IMR-90 (cell line): ENCODE measurements at regions not wholly inside any gene's neighbourhood (a gene's known extent, or its start where the extent isn't known, plus 50 kb on each side); places are given as distances from the start of the nearest gene placed in this dataset.

Source experiments
- ATAC-seq: fragments of 200-7000 bp; cut with Tn5 transposase; 2 replicates; pipeline ENCODE4 v1.9.1; 2020; ENCODE audit warnings: low read depth, mild to moderate bottlenecking, moderate library complexity
- BruUV-seq: library from RNA; stranded (reverse); fragments of 400-500 nt; replicated peaks from 2 replicates; lab custom pipeline; 2021; lab: Mats Ljungman, UMichigan
- CTCF ChIA-PET: fragments of 300-600 bp; formaldehyde crosslinking; extraction: SDS; loops from one replicate; lab custom pipeline; 2021; ENCODE audit warnings: antibody characterized with exemption; lab: Yijun Ruan, JAX
- POLR2A ChIA-PET: fragments of 300-600 bp; sonication (Branson Sonifier 250); formaldehyde crosslinking; loops from one replicate; lab custom pipeline; 2022; ENCODE audit warnings: antibody characterized with exemption; ENCODE audit not compliant: unreplicated experiment; lab: Charles Lee
- DNase-seq: peaks from one replicate; pipeline ENCODE4 v3.0.0; 2013
- H2AFZ ChIP-seq: replicated peaks from 2 replicates; pipeline ENCODE3; 2013; ENCODE audit warnings: low read length, mild to moderate bottlenecking; ENCODE audit not compliant: poor library complexity
- H2AK5ac ChIP-seq: 2 replicates; pipeline ENCODE4 v1.6.1; 2013; ENCODE audit warnings: low read depth, low read length, inconsistent platforms
- H2AK9ac ChIP-seq: replicated peaks from 2 replicates; pipeline ENCODE3; 2013; ENCODE audit warnings: mild to moderate bottlenecking, low read depth, low read length, moderate library complexity; ENCODE audit not compliant: poor library complexity
- H2BK120ac ChIP-seq: 2 replicates; pipeline ENCODE4 v1.6.1; 2013; ENCODE audit warnings: low read depth, low read length, inconsistent platforms
- H2BK15ac ChIP-seq: 3 replicates; pipeline ENCODE4 v1.6.1; 2013; ENCODE audit warnings: low read depth, low read length, inconsistent platforms
- H2BK20ac ChIP-seq: 2 replicates; pipeline ENCODE4 v1.6.1; 2013; ENCODE audit warnings: low read depth, mild to moderate bottlenecking, inconsistent platforms, low read length, moderate library complexity
- H2BK5ac ChIP-seq: 2 replicates; pipeline ENCODE4 v1.6.1; 2013; ENCODE audit warnings: mild to moderate bottlenecking, low read depth, low read length, inconsistent platforms; ENCODE audit not compliant: poor library complexity, severe bottlenecking
- H3K14ac ChIP-seq: replicated peaks from 2 replicates; pipeline ENCODE4 v1.6.1; 2013; ENCODE audit warnings: low read depth, low read length, inconsistent platforms
- H3K18ac ChIP-seq: 2 replicates; pipeline ENCODE4 v1.6.1; 2013; ENCODE audit warnings: low read depth, low read length, control low read depth
- H3K23ac ChIP-seq: 2 replicates; pipeline ENCODE4 v1.6.1; 2013; ENCODE audit warnings: low read depth, low read length, inconsistent platforms
- H3K27ac ChIP-seq: 2 replicates; pipeline ENCODE4 v1.5.1; 2013; ENCODE audit warnings: mild to moderate bottlenecking, control low read depth, low read length; ENCODE audit not compliant: insufficient read depth
- H3K27me3 ChIP-seq: 2 replicates; pipeline ENCODE4 v1.6.1; 2013; ENCODE audit warnings: low read length; ENCODE audit not compliant: control insufficient read depth, insufficient read depth
- H3K36me3 ChIP-seq: 2 replicates; pipeline ENCODE4 v1.6.1; 2013; ENCODE audit warnings: low read length, mixed read lengths; ENCODE audit not compliant: control insufficient read depth, insufficient read depth
- H3K4ac ChIP-seq: 2 replicates; pipeline ENCODE4 v1.6.1; 2013; ENCODE audit warnings: low read depth, low read length, inconsistent platforms
- H3K4me1 ChIP-seq: 2 replicates; pipeline ENCODE4 v1.6.1; 2013; ENCODE audit warnings: low read length, mixed read lengths; ENCODE audit not compliant: control insufficient read depth, insufficient read depth
- H3K4me2 ChIP-seq: 2 replicates; pipeline ENCODE4 v1.6.1; 2013; ENCODE audit warnings: low read depth, mild to moderate bottlenecking, control low read depth, low read length, moderate library complexity
- H3K4me3 ChIP-seq: 2 replicates; pipeline ENCODE4 v1.5.1; 2013; ENCODE audit warnings: low read depth, mild to moderate bottlenecking, control low read depth, low read length, moderate library complexity; ENCODE audit not compliant: insufficient read depth
- H3K56ac ChIP-seq: 2 replicates; pipeline ENCODE4 v1.6.1; 2013; ENCODE audit warnings: low read length, inconsistent platforms; ENCODE audit not compliant: insufficient read depth; ENCODE audit errors: extremely low read depth
- H3K79me1 ChIP-seq, 2 experiments: 2 replicates each; pipeline ENCODE4 v1.6.1; 2013; ENCODE audit warnings: low read length in 2 of 2, inconsistent platforms in 1 of 2, low read depth in 1 of 2
- H3K9ac ChIP-seq: 2 replicates; pipeline ENCODE4 v1.6.1; 2013; ENCODE audit warnings: low read depth, low read length, control low read depth
- H3K9me1 ChIP-seq: 2 replicates; pipeline ENCODE4 v1.6.1; 2013; ENCODE audit warnings: low read length, inconsistent platforms; ENCODE audit not compliant: insufficient read depth
- H3K9me3 ChIP-seq: 2 replicates; pipeline ENCODE4 v1.6.1; 2013; ENCODE audit warnings: low read length; ENCODE audit not compliant: control insufficient read depth, insufficient read depth
- H4K20me1 ChIP-seq: 2 replicates; pipeline ENCODE4 v1.6.1; 2013; ENCODE audit warnings: low read length, inconsistent platforms; ENCODE audit not compliant: insufficient read depth
- H4K5ac ChIP-seq: 2 replicates; pipeline ENCODE4 v1.6.1; 2013; ENCODE audit warnings: mild to moderate bottlenecking, low read depth, low read length, control low read depth
- H4K8ac ChIP-seq, 2 experiments: 2 replicates each; pipeline ENCODE4 v1.6.1; 2013; ENCODE audit warnings: low read depth in 2 of 2, low read length in 2 of 2, control low read depth in 1 of 2, inconsistent platforms in 1 of 2
- H4K91ac ChIP-seq: 2 replicates; pipeline ENCODE4 v1.6.1; 2013; ENCODE audit warnings: low read depth, low read length, inconsistent platforms; ENCODE audit not compliant: insufficient read depth
- BHLHE40 ChIP-seq: fragments of 150-350 bp; IDR thresholded peaks from 2 replicates; pipeline ENCODE4 v1.6.1; 2016; ENCODE audit warnings: mild to moderate bottlenecking, low read depth, low read length
- CEBPB ChIP-seq: IDR thresholded peaks from 2 replicates; pipeline ENCODE4 v1.6.1; 2012; ENCODE audit warnings: low read depth, low read length, improper control_type of control experiment
- CHD1 ChIP-seq: IDR thresholded peaks from 2 replicates; pipeline ENCODE4 v1.6.1; 2012; ENCODE audit warnings: low read depth, low read length, improper control_type of control experiment
- CTCF ChIP-seq: conservative IDR thresholded peaks from 2 replicates; pipeline ENCODE4 v1.5.1; 2012; ENCODE audit warnings: mild to moderate bottlenecking, low read depth, low read length, improper control_type of control experiment
- FOS ChIP-seq: fragments of 150-350 bp; IDR thresholded peaks from 2 replicates; pipeline ENCODE4 v1.6.1; 2016; ENCODE audit warnings: low read depth, low read length
- MAFK ChIP-seq: IDR thresholded peaks from 2 replicates; pipeline ENCODE4 v1.6.1; 2012; ENCODE audit warnings: low read depth, low read length, improper control_type of control experiment
- MAZ ChIP-seq: IDR thresholded peaks from 2 replicates; pipeline ENCODE4 v1.6.1; 2012; ENCODE audit warnings: low read depth, mild to moderate bottlenecking, low read length, improper control_type of control experiment, moderate library complexity, borderline replicate concordance
- MXI1 ChIP-seq: IDR thresholded peaks from 2 replicates; pipeline ENCODE4 v1.6.1; 2012; ENCODE audit warnings: low read depth, mild to moderate bottlenecking, low read length, moderate library complexity, borderline replicate concordance
- NFE2L2 ChIP-seq: fragments of 150-350 bp; IDR thresholded peaks from 2 replicates; pipeline ENCODE4 v1.6.1; 2016; ENCODE audit warnings: low read depth, mild to moderate bottlenecking, low read length
- POLR2A ChIP-seq: IDR thresholded peaks from 2 replicates; pipeline ENCODE4 v1.6.1; 2012; ENCODE audit warnings: mild to moderate bottlenecking, low read depth, low read length
- RAD21 ChIP-seq: IDR thresholded peaks from 2 replicates; pipeline ENCODE4 v1.6.1; 2012; ENCODE audit warnings: low read length, improper control_type of control experiment
- RCOR1 ChIP-seq: IDR thresholded peaks from 2 replicates; pipeline ENCODE4 v1.6.1; 2012; ENCODE audit warnings: mild to moderate bottlenecking, low read length, improper control_type of control experiment; ENCODE audit not compliant: insufficient replicate concordance
- RFX5 ChIP-seq: IDR thresholded peaks from 2 replicates; pipeline ENCODE4 v1.8.0; 2012; ENCODE audit warnings: low read depth, mild to moderate bottlenecking, low read length, moderate library complexity
- SMC3 ChIP-seq: fragments of 150-350 bp; IDR thresholded peaks from 2 replicates; pipeline ENCODE4 v1.6.1; 2016; ENCODE audit warnings: low read depth, mild to moderate bottlenecking, antibody characterized with exemption, low read length, moderate library complexity
- WGBS, 2 experiments: methylation state at CpG; one replicate each; pipeline versions ENCODE4 v1.1.5 to v1.1.7; 2013; ENCODE audit warnings: missing lambda C conversion rate in 2 of 2; ENCODE audit not compliant: insufficient read length in 1 of 2; ENCODE audit errors: extremely low coverage in 2 of 2; 5-methylcytosine and 5-hydroxymethylcytosine counted together
- dilution Hi-C: fragments of 300-500 bp; cut with HindIII; formaldehyde crosslinking; loops from one replicate; pipeline ENCODE4 v1.14.3; 2018; ENCODE audit warnings: low sequenced_read_pairs; ENCODE audit not compliant: unreplicated experiment
- in situ Hi-C: fragments of 300-500 bp; cut with MboI; formaldehyde crosslinking; loops from 3 replicates; pipeline ENCODE4 v1.14.3; 2019; ENCODE audit warnings: low sequenced_read_pairs, inconsistent platforms, mixed read lengths
- intact Hi-C: fragments of 100-400 bp; cut with micrococcal nuclease; formaldehyde crosslinking; loops from 2 replicates; pipeline ENCODE4 v1.10.0; 2022
- TF ChIP-seq, protein P1 (sequence below): fragments of 150-350 bp; IDR thresholded peaks from 2 replicates; pipeline ENCODE4 v1.6.1; 2017; ENCODE audit warnings: mild to moderate bottlenecking, antibody characterized with exemption, low read length, low read depth
- TF ChIP-seq, protein P2 (sequence below): fragments of 150-350 bp; IDR thresholded peaks from 2 replicates; pipeline ENCODE4 v1.6.1; 2016; ENCODE audit warnings: low read depth, mild to moderate bottlenecking, low read length, moderate library complexity, borderline replicate concordance

- no peak overlapping the region for H3K4me2 ChIP-seq
- no peak overlapping the region for H2AK5ac ChIP-seq
- H3K79me1 ChIP-seq = no peaks in the 10 kb centered on the region
- no peaks in the 10 kb centered on the region for H3K36me3 ChIP-seq
- H4K8ac ChIP-seq = no peak overlapping the region
- H3K56ac ChIP-seq = no peak overlapping the region
- dilution Hi-C loops (no loop called here), intact Hi-C loops (no loop called here), in situ Hi-C loops (no loop called here)
- H2BK20ac ChIP-seq = no peak overlapping the region
- WGBS, 2 experiments = no CpG with 5 or more reads among the region's 1 CpG
- no TSS peak for BruUV-seq
- no peak overlapping the region for H3K18ac ChIP-seq
- no peak overlapping the region for H2BK5ac ChIP-seq
- no peak overlapping the region for H3K4me3 ChIP-seq
- no peak overlapping the region for H3K14ac ChIP-seq
- no peak overlapping the region for H2BK120ac ChIP-seq
- no peak overlapping the region for H2AK9ac ChIP-seq
- no peak overlapping the region for H3K4ac ChIP-seq
- TF ChIP-seq CHD1 (no peak), BHLHE40 (no peak), CEBPB (no peak), CTCF (no peak), FOS (no peak), MAFK (no peak), MAZ (no peak), MXI1 (no peak), POLR2A (no peak), SMC3 (no peak), NFE2L2 (no peak), RAD21 (no peak), RFX5 (no peak), RCOR1 (no peak)
- TF ChIP-seq, protein P1, sequence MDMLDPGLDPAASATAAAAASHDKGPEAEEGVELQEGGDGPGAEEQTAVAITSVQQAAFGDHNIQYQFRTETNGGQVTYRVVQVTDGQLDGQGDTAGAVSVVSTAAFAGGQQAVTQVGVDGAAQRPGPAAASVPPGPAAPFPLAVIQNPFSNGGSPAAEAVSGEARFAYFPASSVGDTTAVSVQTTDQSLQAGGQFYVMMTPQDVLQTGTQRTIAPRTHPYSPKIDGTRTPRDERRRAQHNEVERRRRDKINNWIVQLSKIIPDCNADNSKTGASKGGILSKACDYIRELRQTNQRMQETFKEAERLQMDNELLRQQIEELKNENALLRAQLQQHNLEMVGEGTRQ = no peak
- TF ChIP-seq, protein P2, sequence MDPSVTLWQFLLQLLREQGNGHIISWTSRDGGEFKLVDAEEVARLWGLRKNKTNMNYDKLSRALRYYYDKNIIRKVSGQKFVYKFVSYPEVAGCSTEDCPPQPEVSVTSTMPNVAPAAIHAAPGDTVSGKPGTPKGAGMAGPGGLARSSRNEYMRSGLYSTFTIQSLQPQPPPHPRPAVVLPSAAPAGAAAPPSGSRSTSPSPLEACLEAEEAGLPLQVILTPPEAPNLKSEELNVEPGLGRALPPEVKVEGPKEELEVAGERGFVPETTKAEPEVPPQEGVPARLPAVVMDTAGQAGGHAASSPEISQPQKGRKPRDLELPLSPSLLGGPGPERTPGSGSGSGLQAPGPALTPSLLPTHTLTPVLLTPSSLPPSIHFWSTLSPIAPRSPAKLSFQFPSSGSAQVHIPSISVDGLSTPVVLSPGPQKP = no peak
- no peak overlapping the region for H4K5ac ChIP-seq
- no peaks in the 10 kb centered on the region for H4K20me1 ChIP-seq
- no peak overlapping the region for H4K91ac ChIP-seq
- POLR2A ChIA-PET = no interaction called here
- H3K9me3 ChIP-seq = peaks cover 9% of the 10 kb centered on the region
- ATAC-seq (no peak), DNase-seq (no peak)
- no peak overlapping the region for H3K23ac ChIP-seq
- no peak overlapping the region for H3K9ac ChIP-seq
- no peak overlapping the region for H3K27ac ChIP-seq
- H2AFZ ChIP-seq = no peak overlapping the region
- CTCF ChIA-PET = no interaction called here
- H3K9me1 ChIP-seq = no peaks in the 10 kb centered on the region
- no peaks in the 10 kb centered on the region for H3K4me1 ChIP-seq
- no peak overlapping the region for H2BK15ac ChIP-seq
- H3K27me3 ChIP-seq = no peaks in the 10 kb centered on the region
Measured at GRCh38 chr18:37657493-37657892, 91.9 kb upstream of the CELF4 start.
